Endothelial cell of umbilical vein (primary cell): ENCODE measurements at regions not wholly inside any gene's neighbourhood (a gene's known extent, or its start where the extent isn't known, plus 50 kb on each side); places are given as distances from the start of the nearest gene placed in this dataset.

Source experiments
- EZH2 ChIP-seq: IDR thresholded peaks from 2 replicates; pipeline ENCODE4 v1.6.1; 2012; ENCODE audit warnings: borderline replicate concordance, low read depth, mild to moderate bottlenecking, moderate library complexity, low read length, inconsistent platforms; ENCODE audit not compliant: severe bottlenecking
- FOS ChIP-seq: IDR thresholded peaks from 2 replicates; pipeline ENCODE4 v1.6.1; 2011; ENCODE audit warnings: mild to moderate bottlenecking, low read length, moderate library complexity, borderline replicate concordance; ENCODE audit not compliant: insufficient read depth
- GATA2 ChIP-seq: IDR thresholded peaks from 2 replicates; pipeline ENCODE4 v1.7.0; 2011; ENCODE audit warnings: low read depth, mild to moderate bottlenecking, moderate library complexity, mixed read lengths, low read length; ENCODE audit not compliant: insufficient read length, insufficient read depth
- JUN ChIP-seq: IDR thresholded peaks from 2 replicates; pipeline ENCODE4 v1.6.1; 2011; ENCODE audit warnings: borderline replicate concordance, low read depth; ENCODE audit not compliant: insufficient read length, insufficient read depth
- MYC ChIP-seq: IDR thresholded peaks from one replicate; pipeline ENCODE4 v1.6.1; 2011; ENCODE audit warnings: mild to moderate bottlenecking, low read depth, low read length
- POLR2A ChIP-seq: IDR thresholded peaks from 2 replicates; pipeline ENCODE4 v1.6.1; 2012; ENCODE audit warnings: low read depth, mild to moderate bottlenecking, control low read depth, low read length
- POLR2AphosphoS5 ChIP-seq: IDR thresholded peaks from 2 replicates; pipeline ENCODE4 v1.6.1; 2012; ENCODE audit warnings: low read depth, mild to moderate bottlenecking, control low read depth, low read length, moderate library complexity; ENCODE audit not compliant: insufficient read depth
- TF ChIP-seq, protein P1 (sequence below), 2 donors: IDR thresholded peaks; 1 replicate in 1 of 2; 2 replicates in 1 of 2; pipeline ENCODE4 v1.5.1; 2011; ENCODE audit warnings: low read length in 2 of 2, mild to moderate bottlenecking in 2 of 2, moderate library complexity in 2 of 2, control low read depth in 1 of 2, inconsistent platforms in 1 of 2, low read depth in 1 of 2; ENCODE audit not compliant: insufficient read depth in 1 of 2; ENCODE audit errors: extremely low read depth in 1 of 2
- TF ChIP-seq, protein P2 (sequence below): IDR thresholded peaks from 2 replicates; pipeline ENCODE4 v1.6.1; 2011; ENCODE audit not compliant: insufficient read depth, insufficient read length

DNA sequence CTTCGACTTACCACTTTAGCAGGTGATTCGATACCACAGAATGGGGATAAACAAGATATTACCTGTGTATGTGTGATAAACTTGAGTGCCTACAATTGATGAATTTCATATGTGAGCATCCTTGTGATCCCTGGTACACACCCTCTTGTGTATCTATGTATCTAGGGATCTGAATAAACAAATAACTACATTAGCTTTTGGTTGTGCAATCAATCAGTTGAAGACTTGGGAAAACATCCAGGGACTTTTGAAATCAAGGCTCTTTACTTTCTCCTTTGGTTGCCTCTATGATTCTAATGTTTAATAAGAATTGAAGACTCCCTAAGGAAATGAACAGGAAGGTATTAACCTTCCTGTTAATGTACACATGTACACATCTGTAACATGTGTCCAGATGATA lies 97.3 kb upstream of the DCC start:
- TF ChIP-seq, protein P1, sequence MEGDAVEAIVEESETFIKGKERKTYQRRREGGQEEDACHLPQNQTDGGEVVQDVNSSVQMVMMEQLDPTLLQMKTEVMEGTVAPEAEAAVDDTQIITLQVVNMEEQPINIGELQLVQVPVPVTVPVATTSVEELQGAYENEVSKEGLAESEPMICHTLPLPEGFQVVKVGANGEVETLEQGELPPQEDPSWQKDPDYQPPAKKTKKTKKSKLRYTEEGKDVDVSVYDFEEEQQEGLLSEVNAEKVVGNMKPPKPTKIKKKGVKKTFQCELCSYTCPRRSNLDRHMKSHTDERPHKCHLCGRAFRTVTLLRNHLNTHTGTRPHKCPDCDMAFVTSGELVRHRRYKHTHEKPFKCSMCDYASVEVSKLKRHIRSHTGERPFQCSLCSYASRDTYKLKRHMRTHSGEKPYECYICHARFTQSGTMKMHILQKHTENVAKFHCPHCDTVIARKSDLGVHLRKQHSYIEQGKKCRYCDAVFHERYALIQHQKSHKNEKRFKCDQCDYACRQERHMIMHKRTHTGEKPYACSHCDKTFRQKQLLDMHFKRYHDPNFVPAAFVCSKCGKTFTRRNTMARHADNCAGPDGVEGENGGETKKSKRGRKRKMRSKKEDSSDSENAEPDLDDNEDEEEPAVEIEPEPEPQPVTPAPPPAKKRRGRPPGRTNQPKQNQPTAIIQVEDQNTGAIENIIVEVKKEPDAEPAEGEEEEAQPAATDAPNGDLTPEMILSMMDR (IDR thresholded peaks at IDR 0.05; ENCODE audit: extremely low read depth in 1 of 2, insufficient read depth in 1 of 2, low read depth in 1 of 2, low read length in 2 of 2): no peak
- TF ChIP-seq EZH2: no peak
- TF ChIP-seq MYC: no peak
- no peak for TF ChIP-seq POLR2A
- no peak for TF ChIP-seq FOS
- TF ChIP-seq, protein P2, sequence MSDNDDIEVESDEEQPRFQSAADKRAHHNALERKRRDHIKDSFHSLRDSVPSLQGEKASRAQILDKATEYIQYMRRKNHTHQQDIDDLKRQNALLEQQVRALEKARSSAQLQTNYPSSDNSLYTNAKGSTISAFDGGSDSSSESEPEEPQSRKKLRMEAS: no peak
- TF ChIP-seq POLR2AphosphoS5: no peak
- no peak for TF ChIP-seq JUN
- no peak for TF ChIP-seq GATA2
